ENCODE measurements at regions not wholly inside any gene's neighbourhood (a gene's known extent, or its start where the extent isn't known, plus 50 kb on each side); places are given as distances from the start of the nearest gene placed in this dataset.

DNA sequence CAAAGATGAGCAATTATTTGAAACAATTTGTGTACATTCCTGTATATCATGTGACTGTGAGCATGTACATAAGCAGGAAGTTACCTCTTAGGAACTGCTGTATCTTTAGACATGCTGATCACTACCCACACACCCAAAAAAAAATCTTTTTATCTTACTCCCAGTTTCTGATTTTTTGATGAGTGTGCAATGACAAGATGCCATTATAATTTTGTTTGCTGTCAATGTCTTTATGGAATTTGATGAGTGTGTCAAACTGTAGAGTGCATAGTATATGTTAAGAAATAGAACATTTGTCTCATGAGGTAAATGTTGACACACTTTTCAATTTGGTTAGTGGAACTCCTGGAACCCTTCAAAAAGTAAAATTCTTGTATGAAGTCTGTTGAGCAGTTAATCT lies 84.0 kb upstream of the TMEFF2 start:
- no peak for DNase-seq (ENCODE audit: low spot score)
- no peak for ATAC-seq (ENCODE audit: low FRiP score)
- TF ChIP-seq, protein P1, sequence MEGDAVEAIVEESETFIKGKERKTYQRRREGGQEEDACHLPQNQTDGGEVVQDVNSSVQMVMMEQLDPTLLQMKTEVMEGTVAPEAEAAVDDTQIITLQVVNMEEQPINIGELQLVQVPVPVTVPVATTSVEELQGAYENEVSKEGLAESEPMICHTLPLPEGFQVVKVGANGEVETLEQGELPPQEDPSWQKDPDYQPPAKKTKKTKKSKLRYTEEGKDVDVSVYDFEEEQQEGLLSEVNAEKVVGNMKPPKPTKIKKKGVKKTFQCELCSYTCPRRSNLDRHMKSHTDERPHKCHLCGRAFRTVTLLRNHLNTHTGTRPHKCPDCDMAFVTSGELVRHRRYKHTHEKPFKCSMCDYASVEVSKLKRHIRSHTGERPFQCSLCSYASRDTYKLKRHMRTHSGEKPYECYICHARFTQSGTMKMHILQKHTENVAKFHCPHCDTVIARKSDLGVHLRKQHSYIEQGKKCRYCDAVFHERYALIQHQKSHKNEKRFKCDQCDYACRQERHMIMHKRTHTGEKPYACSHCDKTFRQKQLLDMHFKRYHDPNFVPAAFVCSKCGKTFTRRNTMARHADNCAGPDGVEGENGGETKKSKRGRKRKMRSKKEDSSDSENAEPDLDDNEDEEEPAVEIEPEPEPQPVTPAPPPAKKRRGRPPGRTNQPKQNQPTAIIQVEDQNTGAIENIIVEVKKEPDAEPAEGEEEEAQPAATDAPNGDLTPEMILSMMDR (IDR thresholded peaks at IDR 0.05), result no peak

DNA sequence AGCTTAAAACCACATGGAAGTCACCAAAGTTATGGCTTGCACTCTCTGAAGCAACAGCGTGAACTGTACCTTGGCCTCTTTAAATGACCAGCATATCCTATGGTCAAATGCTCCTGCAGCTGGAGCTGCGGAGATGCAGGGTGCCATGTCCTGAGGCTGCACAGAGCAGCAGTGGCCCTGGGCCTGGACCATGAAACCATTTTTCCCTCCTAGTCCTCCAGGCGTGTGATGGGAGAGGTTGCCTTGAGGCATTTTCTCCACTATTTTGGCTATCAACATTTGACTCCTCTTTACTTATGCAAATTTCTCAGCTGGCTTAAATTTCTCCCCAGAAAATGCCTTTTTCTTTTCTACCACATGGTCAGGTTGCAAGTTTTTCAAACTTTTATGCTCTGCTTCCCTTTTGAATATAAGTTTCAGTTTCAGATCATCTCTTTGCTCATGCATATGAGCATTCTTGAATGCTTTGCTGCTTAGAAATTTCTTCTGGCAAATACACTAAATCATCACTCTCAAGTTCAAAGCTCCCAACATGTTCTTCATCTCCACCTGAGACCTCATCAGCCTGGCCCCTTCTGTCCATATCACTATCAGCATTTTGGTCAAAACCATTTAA lies 82.9 kb upstream of the TMEFF2 start:
- ATAC-seq (ENCODE audit: low FRiP score), result no peak
- DNase-seq (ENCODE audit: low spot score), result no peak
- TF ChIP-seq, protein P1 (IDR thresholded peaks at IDR 0.05), result no peak

GRCh38 chr2:192275632-192276031 lies 80.9 kb upstream of the TMEFF2 start:
- no peak for ATAC-seq (ENCODE audit: low FRiP score)
- no peak for DNase-seq (ENCODE audit: low spot score)
- TF ChIP-seq, protein P1 (IDR thresholded peaks at IDR 0.05), result no peak

- DNase-seq (ENCODE audit: low spot score) (no peak), ATAC-seq (ENCODE audit: low FRiP score) (no peak)
Observed at GRCh38 chr2:192267484-192267883, 72.8 kb upstream of the TMEFF2 start.

DNA sequence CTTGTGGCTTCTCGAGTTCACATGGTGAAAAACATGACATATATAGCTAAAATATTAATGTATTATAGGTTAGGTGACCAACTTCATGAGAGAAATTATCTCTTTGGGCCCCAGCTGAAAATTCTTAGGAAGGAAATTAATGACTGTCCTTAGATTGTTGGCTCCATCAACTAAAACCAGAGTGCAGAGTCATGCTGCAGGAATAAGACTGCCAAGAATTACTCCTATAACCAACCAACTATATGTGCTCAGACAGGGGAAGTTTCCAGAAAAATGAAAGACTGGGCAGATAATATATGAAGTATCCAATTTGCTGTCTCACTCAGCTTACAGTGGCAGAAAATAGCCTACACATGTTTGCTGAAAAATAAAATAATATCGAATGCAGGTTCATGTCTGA lies 71.0 kb upstream of the TMEFF2 start:
- ATAC-seq (ENCODE audit: low FRiP score) (no peak), DNase-seq (ENCODE audit: low spot score) (no peak)
- TF ChIP-seq, protein P1 (IDR thresholded peaks at IDR 0.05), result no peak

More at GRCh38 chr2:192267484-192267883, 72.8 kb upstream of the TMEFF2 start:
- TF ChIP-seq, protein P1 (IDR thresholded peaks at IDR 0.05), result no peak

DNA sequence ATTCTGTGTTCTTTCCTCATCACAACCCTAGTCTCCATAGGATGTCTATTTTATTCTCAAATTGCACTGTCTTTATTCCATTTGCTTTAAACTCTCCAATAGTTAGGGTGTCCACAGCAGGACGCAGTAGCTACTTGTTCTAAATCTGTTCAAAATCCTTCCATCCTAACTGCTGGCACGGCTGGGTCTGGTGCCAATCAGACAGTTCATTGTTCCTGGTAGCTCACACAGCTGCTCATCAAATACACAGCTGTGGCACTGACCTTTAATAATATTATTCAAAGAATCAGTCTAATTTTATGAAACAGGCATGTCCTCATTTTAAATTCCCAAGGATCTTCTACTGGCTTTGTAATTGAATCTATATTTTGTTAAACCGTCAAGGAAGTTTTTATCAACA lies 59.7 kb upstream of the TMEFF2 start:
- DNase-seq (ENCODE audit: low spot score), result no peak
- TF ChIP-seq, protein P1 (IDR thresholded peaks at IDR 0.05), result no peak
- ATAC-seq (ENCODE audit: low FRiP score), result no peak

DNA sequence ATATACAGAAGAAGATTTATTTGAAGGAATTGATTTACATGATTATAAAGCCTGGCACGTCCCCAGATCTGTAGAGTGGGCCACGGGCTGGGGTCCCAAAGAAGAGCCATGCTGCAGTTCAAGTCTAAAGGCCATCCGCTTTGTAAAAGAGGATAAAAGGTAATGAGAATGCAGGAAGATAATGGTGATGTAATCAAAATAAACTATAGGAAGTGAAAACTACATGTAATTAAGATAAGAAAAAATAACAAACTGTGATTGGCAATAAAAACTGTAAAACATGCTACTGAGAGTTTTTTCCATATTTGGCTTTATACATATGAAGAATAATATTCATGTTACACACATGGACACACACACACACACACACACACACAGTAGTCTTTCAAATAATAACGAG lies 59.0 kb upstream of the TMEFF2 start:
- no peak for DNase-seq (ENCODE audit: low spot score)
- TF ChIP-seq, protein P1 (IDR thresholded peaks at IDR 0.05), result no peak
- no peak for ATAC-seq (ENCODE audit: low FRiP score)

Measured in omental fat pad (tissue), 3 donors.